NCI-H1105 (cell line): ENCODE measurements at regions not wholly inside any gene's neighbourhood (a gene's known extent, or its start where the extent isn't known, plus 50 kb on each side); places are given as distances from the start of the nearest gene placed in this dataset.

Source experiments
- DNase-seq: peaks from one replicate; lab custom pipeline; 2025; lab: John Stamatoyannopoulos, UW

- no peak for DNase-seq
Observed at GRCh38 chr9:134247918-134248631, 78.2 kb upstream of the RXRA start.

GRCh38 chr9:134251296-134252069 is 74.8 kb upstream of the RXRA start:
- no peak for DNase-seq

GRCh38 chr9:134252084-134252830 is 74.0 kb upstream of the RXRA start:
- DNase-seq = peak; percentile 79

GRCh38 chr9:134253606-134254205 is 72.5 kb upstream of the RXRA start:
- no peak for DNase-seq

GRCh38 chr9:134258332-134258731 is 67.9 kb upstream of the RXRA start:
- DNase-seq = no peak

- DNase-seq = no peak
Observed at GRCh38 chr9:134258828-134259546, 67.3 kb upstream of the RXRA start.

GRCh38 chr9:134259708-134260107 is 66.5 kb upstream of the RXRA start:
- no peak for DNase-seq

GRCh38 chr9:134260801-134261200 is 65.5 kb upstream of the RXRA start:
- DNase-seq = no peak

GRCh38 chr9:134262035-134262434 is 64.2 kb upstream of the RXRA start:
- DNase-seq = no peak

GRCh38 chr9:134263596-134263995 is 62.7 kb upstream of the RXRA start:
- DNase-seq = no peak

GRCh38 chr9:134264169-134264568 is 62.1 kb upstream of the RXRA start:
- DNase-seq = no peak

- no peak for DNase-seq
Observed at GRCh38 chr9:134265078-134265477, 61.2 kb upstream of the RXRA start.

GRCh38 chr9:134266418-134266817 is 59.8 kb upstream of the RXRA start:
- DNase-seq = no peak

- no peak for DNase-seq
Observed at GRCh38 chr9:134267305-134267880, 58.9 kb upstream of the RXRA start.

GRCh38 chr9:134267881-134268724 is 58.2 kb upstream of the RXRA start:
- DNase-seq = no peak

- no peak for DNase-seq
Observed at GRCh38 chr9:134268747-134269146, 57.5 kb upstream of the RXRA start.

GRCh38 chr9:134271338-134272301 is 54.6 kb upstream of the RXRA start:
- DNase-seq = no peak

- DNase-seq = peak; percentile 70
Observed at GRCh38 chr9:134272302-134273023, 53.8 kb upstream of the RXRA start.

GRCh38 chr9:134273647-134274046 is 52.6 kb upstream of the RXRA start:
- no peak for DNase-seq
